ENCODE measurements at regions not wholly inside any gene's neighbourhood (a gene's known extent, or its start where the extent isn't known, plus 50 kb on each side); places are given as distances from the start of the nearest gene placed in this dataset.

GRCh38 chr11:32033491-32033890, 57.4 kb upstream of the RCN1 start:
- no peaks in the 10 kb centered on the region for H4K20me1 ChIP-seq (ENCODE audit: insufficient read depth, low read length)
- no peaks in the 10 kb centered on the region for H3K9me2 ChIP-seq (ENCODE audit: low read depth, low read length)
- TF ChIP-seq CTCF (IDR thresholded peaks at IDR 0.05; ENCODE audit: low read length), result no peak
- no peak for TF ChIP-seq EZH2 (IDR thresholded peaks at IDR 0.05; ENCODE audit: borderline replicate concordance, low read length)
- H3K9me3 ChIP-seq (ENCODE audit: low read length), result no peaks in the 10 kb centered on the region
- H3K4me1 ChIP-seq (ENCODE audit: insufficient read depth, low read length, severe bottlenecking), result no peaks in the 10 kb centered on the region
- no peaks in the 10 kb centered on the region for H3F3A ChIP-seq (ENCODE audit: insufficient read depth, low read length)
- no peaks in the 10 kb centered on the region for H3K36me3 ChIP-seq (ENCODE audit: insufficient read depth, low read length)
- no peak overlapping the region for H3K27ac ChIP-seq (ENCODE audit: low read depth, low read length, poor library complexity, severe bottlenecking)
- no peaks in the 10 kb centered on the region for H3K27me3 ChIP-seq (ENCODE audit: insufficient read depth, low read length)
- no peak overlapping the region for H2AFZ ChIP-seq (ENCODE audit: low read length)
- no peak overlapping the region for H3K9ac ChIP-seq (ENCODE audit: low read length)
- H3K4me2 ChIP-seq (ENCODE audit: low read length), result no peak overlapping the region
- no peaks in the 10 kb centered on the region for H3K79me2 ChIP-seq (ENCODE audit: insufficient read depth, low read length)
- no peak overlapping the region for H3K4me3 ChIP-seq (ENCODE audit: low read depth, low read length, poor library complexity, severe bottlenecking)

- H3K36me3 ChIP-seq (ENCODE audit: insufficient read depth, low read length), result no peaks in the 10 kb centered on the region
- no peaks in the 10 kb centered on the region for H3K79me2 ChIP-seq (ENCODE audit: insufficient read depth, low read length)
- no peak overlapping the region for H2AFZ ChIP-seq (ENCODE audit: low read length)
- no peaks in the 10 kb centered on the region for H3K9me3 ChIP-seq (ENCODE audit: low read length)
- H3K4me3 ChIP-seq (ENCODE audit: low read depth, low read length, poor library complexity, severe bottlenecking), result no peak overlapping the region
- H4K20me1 ChIP-seq (ENCODE audit: insufficient read depth, low read length), result no peaks in the 10 kb centered on the region
- H3K27ac ChIP-seq (ENCODE audit: low read depth, low read length, poor library complexity, severe bottlenecking), result no peak overlapping the region
- TF ChIP-seq EZH2 (IDR thresholded peaks at IDR 0.05; ENCODE audit: borderline replicate concordance, low read length), result no peak
- no peak for TF ChIP-seq CTCF (IDR thresholded peaks at IDR 0.05; ENCODE audit: low read length)
- no peaks in the 10 kb centered on the region for H3K27me3 ChIP-seq (ENCODE audit: insufficient read depth, low read length)
- H3K9me2 ChIP-seq (ENCODE audit: low read depth, low read length), result no peaks in the 10 kb centered on the region
- H3K4me2 ChIP-seq (ENCODE audit: low read length), result no peak overlapping the region
- H3F3A ChIP-seq (ENCODE audit: insufficient read depth, low read length), result no peaks in the 10 kb centered on the region
- no peaks in the 10 kb centered on the region for H3K4me1 ChIP-seq (ENCODE audit: insufficient read depth, low read length, severe bottlenecking)
- no peak overlapping the region for H3K9ac ChIP-seq (ENCODE audit: low read length)
These were observed 57.8 kb upstream of the RCN1 start for GRCh38 chr11:32033067-32033466.

- no peaks in the 10 kb centered on the region for H3K9me3 ChIP-seq (ENCODE audit: low read length)
- no peaks in the 10 kb centered on the region for H3K79me2 ChIP-seq (ENCODE audit: insufficient read depth, low read length)
- no peaks in the 10 kb centered on the region for H4K20me1 ChIP-seq (ENCODE audit: insufficient read depth, low read length)
- no peak overlapping the region for H2AFZ ChIP-seq (ENCODE audit: low read length)
- H3F3A ChIP-seq (ENCODE audit: insufficient read depth, low read length), result no peaks in the 10 kb centered on the region
- no peaks in the 10 kb centered on the region for H3K9me2 ChIP-seq (ENCODE audit: low read depth, low read length)
- H3K4me3 ChIP-seq (ENCODE audit: low read depth, low read length, poor library complexity, severe bottlenecking), result no peak overlapping the region
- no peak for TF ChIP-seq CTCF (IDR thresholded peaks at IDR 0.05; ENCODE audit: low read length)
- no peak for TF ChIP-seq EZH2 (IDR thresholded peaks at IDR 0.05; ENCODE audit: borderline replicate concordance, low read length)
- no peaks in the 10 kb centered on the region for H3K36me3 ChIP-seq (ENCODE audit: insufficient read depth, low read length)
- H3K27ac ChIP-seq (ENCODE audit: low read depth, low read length, poor library complexity, severe bottlenecking), result no peak overlapping the region
- no peaks in the 10 kb centered on the region for H3K27me3 ChIP-seq (ENCODE audit: insufficient read depth, low read length)
- H3K9ac ChIP-seq (ENCODE audit: low read length), result no peak overlapping the region
- H3K4me1 ChIP-seq (ENCODE audit: insufficient read depth, low read length, severe bottlenecking), result no peaks in the 10 kb centered on the region
- no peak overlapping the region for H3K4me2 ChIP-seq (ENCODE audit: low read length)
These were observed 58.4 kb upstream of the RCN1 start for GRCh38 chr11:32032478-32032877.

Measured in OCI-LY1 (cell line).